H9 (cell line): ENCODE measurements at regions not wholly inside any gene's neighbourhood (a gene's known extent, or its start where the extent isn't known, plus 50 kb on each side); places are given as distances from the start of the nearest gene placed in this dataset.

ENCODE experiments used
- DNase-seq: peaks from one replicate; pipeline ENCODE4 v3.0.0-alpha.2; 2017
- H2AFZ ChIP-seq: one replicate; pipeline ENCODE4 v1.6.1; 2013; ENCODE audit warnings: mild to moderate bottlenecking, low read length, control low read depth, moderate library complexity
- H2AK5ac ChIP-seq: 2 replicates; pipeline ENCODE4 v1.6.1; 2013; ENCODE audit warnings: low read length, control low read depth, mixed read lengths; ENCODE audit not compliant: insufficient read length
- H2BK120ac ChIP-seq: one replicate; pipeline ENCODE4 v1.6.1; 2013; ENCODE audit warnings: low read depth, mild to moderate bottlenecking, low read length, control low read depth, inconsistent platforms; ENCODE audit not compliant: poor library complexity, severe bottlenecking
- H2BK12ac ChIP-seq: 2 replicates; pipeline ENCODE4 v1.6.1; 2013; ENCODE audit warnings: low read length, control low read depth, mixed read lengths, low read depth; ENCODE audit not compliant: insufficient read length
- H2BK15ac ChIP-seq: 2 replicates; pipeline ENCODE4 v1.6.1; 2013; ENCODE audit warnings: low read depth, low read length, control low read depth
- H2BK20ac ChIP-seq: one replicate; pipeline ENCODE4 v1.6.1; 2013; ENCODE audit warnings: low read depth, mild to moderate bottlenecking, low read length, control low read depth, inconsistent platforms; ENCODE audit not compliant: poor library complexity, severe bottlenecking
- H2BK5ac ChIP-seq: 2 replicates; pipeline ENCODE4 v1.6.1; 2013; ENCODE audit warnings: low read length, control low read depth, mixed read lengths; ENCODE audit not compliant: insufficient read length
- H3K14ac ChIP-seq: 2 replicates; pipeline ENCODE4 v1.6.1; 2013; ENCODE audit warnings: low read length, control low read depth; ENCODE audit not compliant: insufficient read depth
- H3K18ac ChIP-seq: 2 replicates; pipeline ENCODE4 v1.6.1; 2013; ENCODE audit warnings: low read depth, mild to moderate bottlenecking, mixed read lengths, low read length, control low read depth; ENCODE audit not compliant: insufficient read length
- H3K23ac ChIP-seq: 2 replicates; pipeline ENCODE4 v1.6.1; 2013; ENCODE audit warnings: low read length, control low read depth, mixed read lengths, low read depth; ENCODE audit not compliant: insufficient read length
- H3K23me2 ChIP-seq: 2 replicates; pipeline ENCODE4 v1.6.1; 2013; ENCODE audit warnings: low read depth, mild to moderate bottlenecking, mixed read lengths, low read length, control low read depth; ENCODE audit not compliant: insufficient read length, poor library complexity, severe bottlenecking
- H3K27ac ChIP-seq: 2 replicates; pipeline ENCODE4 v1.5.1; 2013; ENCODE audit warnings: low read length, control low read depth, mixed read lengths, low read depth; ENCODE audit not compliant: insufficient read length
- H3K27me3 ChIP-seq: 2 replicates; pipeline ENCODE4 v1.6.1; 2013; ENCODE audit warnings: low read length, control low read depth, inconsistent platforms; ENCODE audit not compliant: insufficient read depth
- H3K4ac ChIP-seq: 2 replicates; pipeline ENCODE4 v1.6.1; 2013; ENCODE audit warnings: low read depth, mild to moderate bottlenecking, control low read depth, inconsistent platforms, low read length, moderate library complexity
- H3K4me1 ChIP-seq: 2 replicates; pipeline ENCODE4 v1.6.1; 2013; ENCODE audit warnings: low read length, control low read depth, inconsistent platforms; ENCODE audit not compliant: insufficient read depth
- H3K4me2 ChIP-seq: 2 replicates; pipeline ENCODE4 v1.6.1; 2013; ENCODE audit warnings: low read length, control low read depth, mixed read lengths; ENCODE audit not compliant: insufficient read length, insufficient read depth
- H3K56ac ChIP-seq: 2 replicates; pipeline ENCODE4 v1.6.1; 2013; ENCODE audit warnings: low read depth, mild to moderate bottlenecking, mixed read lengths, low read length, control low read depth; ENCODE audit not compliant: insufficient read length
- H3K79me1 ChIP-seq: 2 replicates; pipeline ENCODE4 v1.6.1; 2013; ENCODE audit warnings: low read depth, mild to moderate bottlenecking, moderate library complexity, low read length, control low read depth, inconsistent platforms; ENCODE audit not compliant: insufficient read depth, poor library complexity, severe bottlenecking
- H3K79me2 ChIP-seq: 2 replicates; pipeline ENCODE4 v1.6.1; 2013; ENCODE audit warnings: low read length, control low read depth, inconsistent platforms; ENCODE audit not compliant: insufficient read depth
- H3K9ac ChIP-seq: 2 replicates; pipeline ENCODE4 v1.6.1; 2013; ENCODE audit warnings: low read length, control low read depth, mixed read lengths; ENCODE audit not compliant: insufficient read length; ENCODE audit errors: extremely low read depth
- H3K9me3 ChIP-seq: one replicate; pipeline ENCODE4 v1.6.1; 2013; ENCODE audit warnings: low read depth, low read length, inconsistent platforms; ENCODE audit not compliant: control insufficient read depth
- H3T11ph ChIP-seq: one replicate; pipeline ENCODE4 v1.6.1; 2013; ENCODE audit warnings: mild to moderate bottlenecking, low read length, control low read depth, inconsistent platforms
- H4K20me1 ChIP-seq: one replicate; pipeline ENCODE4 v1.6.1; 2013; ENCODE audit not compliant: control insufficient read depth, insufficient read length, insufficient read depth
- H4K5ac ChIP-seq: 2 replicates; pipeline ENCODE4 v1.6.1; 2013; ENCODE audit warnings: low read depth, mild to moderate bottlenecking, mixed read lengths, low read length, control low read depth; ENCODE audit not compliant: insufficient read length
- H4K8ac ChIP-seq: replicated peaks from 2 replicates; pipeline ENCODE4 v1.6.1; 2013; ENCODE audit warnings: low read length, control low read depth, mixed read lengths, low read depth; ENCODE audit not compliant: insufficient read length
- H4K91ac ChIP-seq: 2 replicates; pipeline ENCODE4 v1.6.1; 2013; ENCODE audit warnings: low read depth, mild to moderate bottlenecking, moderate library complexity, mixed read lengths, low read length, control low read depth; ENCODE audit not compliant: insufficient read length
- H3K27ac Mint-ChIP-seq, 3 experiments: 2 replicates in 2 of 3; 3 replicates in 1 of 3; pipeline ENCODE4 v1.8.0; 2020 to 2021; ENCODE audit warnings: mixed read lengths in 3 of 3, mild to moderate bottlenecking in 1 of 3, moderate library complexity in 1 of 3
- H3K27me3 Mint-ChIP-seq: 2 replicates; pipeline ENCODE4 v1.8.0; 2021; ENCODE audit warnings: low read depth, mild to moderate bottlenecking, moderate library complexity, mixed read lengths
- H3K36me3 Mint-ChIP-seq, 3 experiments: 2 replicates in 2 of 3; 3 replicates in 1 of 3; pipeline ENCODE4 v1.8.0; 2020 to 2021; ENCODE audit warnings: low read depth in 3 of 3, mixed read lengths in 3 of 3; ENCODE audit not compliant: insufficient read depth in 1 of 3
- H3K4me1 Mint-ChIP-seq, 2 experiments: 2 replicates each; pipeline ENCODE4 v1.8.0; 2020; ENCODE audit warnings: mixed read lengths in 2 of 2
- H3K4me3 Mint-ChIP-seq, 2 experiments: 2 replicates in 1 of 2; 3 replicates in 1 of 2; pipeline ENCODE4 v1.8.0; 2020 to 2021; ENCODE audit warnings: mild to moderate bottlenecking in 2 of 2, mixed read lengths in 2 of 2, moderate library complexity in 1 of 2
- H3K9me3 Mint-ChIP-seq, 2 experiments: 2 replicates in 1 of 2; 3 replicates in 1 of 2; pipeline ENCODE4 v1.8.0; 2020; ENCODE audit warnings: mild to moderate bottlenecking in 2 of 2, mixed read lengths in 2 of 2, moderate library complexity in 1 of 2
- WGBS: extraction: QIAGEN DNeasy Blood & Tissue Kit; methylation state at CpG from one replicate; pipeline ENCODE4 v1.1.7; 2013; ENCODE audit warnings: missing lambda C conversion rate, low lambda C conversion rate, mixed read lengths; ENCODE audit not compliant: insufficient read length; ENCODE audit errors: extremely low coverage; 5-methylcytosine and 5-hydroxymethylcytosine counted together
- TF ChIP-seq, protein P1 (sequence below): fragments of 200-600 bp; sonication (generic); conservative IDR thresholded peaks from 3 replicates; pipeline ENCODE4 v1.8.0; 2021; ENCODE audit warnings: antibody characterized with exemption, mild to moderate bottlenecking

DNA sequence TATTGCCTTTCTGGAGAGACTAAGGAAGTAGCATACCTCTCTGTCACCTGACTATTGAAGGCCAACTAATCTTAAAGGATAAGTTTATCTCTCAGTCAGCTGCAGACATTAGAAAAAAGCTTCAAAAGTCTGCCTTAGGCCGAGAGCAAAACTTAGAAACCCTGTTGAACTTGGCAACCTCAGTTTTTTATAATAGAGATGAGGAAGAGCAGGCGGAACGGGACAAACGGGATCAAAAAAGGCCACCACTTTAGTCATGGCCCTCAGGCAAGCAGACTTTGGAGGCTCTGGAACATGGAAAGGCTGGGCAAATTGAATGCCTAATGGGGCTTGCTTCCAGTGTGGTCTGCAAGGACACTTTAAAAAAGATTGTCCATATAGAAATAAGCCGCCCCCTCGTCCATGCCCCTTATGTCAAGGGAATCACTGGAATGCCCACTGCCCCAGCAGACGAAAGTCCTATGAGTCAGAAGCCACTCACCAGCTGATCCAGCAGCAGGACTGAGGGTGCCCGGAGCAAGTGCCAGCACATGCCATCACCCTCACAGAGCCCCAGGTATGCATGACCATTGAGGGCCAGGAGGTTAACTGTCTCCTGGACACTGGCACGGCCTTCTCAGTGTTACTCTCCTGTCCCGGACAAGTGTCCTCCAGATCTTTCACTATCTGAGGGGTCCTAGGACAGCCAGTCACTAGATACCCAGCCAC, 61.5 kb upstream of the FAM98A start:
- H3T11ph ChIP-seq, result no peak overlapping the region
- WGBS, result no CpG with 5 or more reads among the region's 10 CpGs
- H2BK15ac ChIP-seq, result no peak overlapping the region
- no peak for DNase-seq
- Mint-ChIP-seq H3K27me3 (no peaks in the 10 kb centered on the region), H3K27ac (no peak overlapping the region), H3K36me3 (peaks cover 45 to 61% (median 53%) of the 10 kb centered on the region in 3 experiments), H3K4me1 (peaks cover 4 to 26% of the 10 kb centered on the region in 2 experiments), H3K4me3 (no peak overlapping the region), H3K9me3 (peaks cover 27 to 55% of the 10 kb centered on the region in 2 experiments)
- H4K91ac ChIP-seq, result no peak overlapping the region
- no peaks in the 10 kb centered on the region for H3K23me2 ChIP-seq
- no peak overlapping the region for H3K18ac ChIP-seq
- H3K9me3 ChIP-seq, result peaks cover 4% of the 10 kb centered on the region
- H3K9ac ChIP-seq, result no peak overlapping the region
- no peak overlapping the region for H3K4ac ChIP-seq
- no peaks in the 10 kb centered on the region for H3K79me2 ChIP-seq
- no peak overlapping the region for H3K23ac ChIP-seq
- no peak overlapping the region for H4K8ac ChIP-seq
- TF ChIP-seq, protein P1, sequence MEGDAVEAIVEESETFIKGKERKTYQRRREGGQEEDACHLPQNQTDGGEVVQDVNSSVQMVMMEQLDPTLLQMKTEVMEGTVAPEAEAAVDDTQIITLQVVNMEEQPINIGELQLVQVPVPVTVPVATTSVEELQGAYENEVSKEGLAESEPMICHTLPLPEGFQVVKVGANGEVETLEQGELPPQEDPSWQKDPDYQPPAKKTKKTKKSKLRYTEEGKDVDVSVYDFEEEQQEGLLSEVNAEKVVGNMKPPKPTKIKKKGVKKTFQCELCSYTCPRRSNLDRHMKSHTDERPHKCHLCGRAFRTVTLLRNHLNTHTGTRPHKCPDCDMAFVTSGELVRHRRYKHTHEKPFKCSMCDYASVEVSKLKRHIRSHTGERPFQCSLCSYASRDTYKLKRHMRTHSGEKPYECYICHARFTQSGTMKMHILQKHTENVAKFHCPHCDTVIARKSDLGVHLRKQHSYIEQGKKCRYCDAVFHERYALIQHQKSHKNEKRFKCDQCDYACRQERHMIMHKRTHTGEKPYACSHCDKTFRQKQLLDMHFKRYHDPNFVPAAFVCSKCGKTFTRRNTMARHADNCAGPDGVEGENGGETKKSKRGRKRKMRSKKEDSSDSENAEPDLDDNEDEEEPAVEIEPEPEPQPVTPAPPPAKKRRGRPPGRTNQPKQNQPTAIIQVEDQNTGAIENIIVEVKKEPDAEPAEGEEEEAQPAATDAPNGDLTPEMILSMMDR, result no peak
- no peak overlapping the region for H2BK20ac ChIP-seq
- H3K27ac ChIP-seq, result no peak overlapping the region
- no peak overlapping the region for H2BK5ac ChIP-seq
- no peak overlapping the region for H3K14ac ChIP-seq
- no peak overlapping the region for H2BK120ac ChIP-seq
- H2AK5ac ChIP-seq, result no peak overlapping the region
- no peaks in the 10 kb centered on the region for H3K79me1 ChIP-seq
- no peak overlapping the region for H3K56ac ChIP-seq
- no peaks in the 10 kb centered on the region for H3K4me1 ChIP-seq
- no peak overlapping the region for H4K5ac ChIP-seq
- H2AFZ ChIP-seq, result no peak overlapping the region
- H2BK12ac ChIP-seq, result no peak overlapping the region
- no peaks in the 10 kb centered on the region for H4K20me1 ChIP-seq
- no peaks in the 10 kb centered on the region for H3K27me3 ChIP-seq
- H3K4me2 ChIP-seq, result no peak overlapping the region
